Activated gamma-delta T cell treated with anti-CD3 and anti-CD28 coated beads, Interleukin-2, amount 50 U/mL, for 16 hours (primary cell): ENCODE measurements at regions not wholly inside any gene's neighbourhood (a gene's known extent, or its start where the extent isn't known, plus 50 kb on each side); places are given as distances from the start of the nearest gene placed in this dataset.
"Not testable (repeated sequence)": the region's sequence is repeated elsewhere in the genome, so short reads cannot be mapped to it uniquely, and the experiment has no call there.

Source experiments
- DNase-seq: peaks from one replicate; pipeline ENCODE4 v3.0.0-alpha.2; 2020; ENCODE audit warnings: low read depth

DNA sequence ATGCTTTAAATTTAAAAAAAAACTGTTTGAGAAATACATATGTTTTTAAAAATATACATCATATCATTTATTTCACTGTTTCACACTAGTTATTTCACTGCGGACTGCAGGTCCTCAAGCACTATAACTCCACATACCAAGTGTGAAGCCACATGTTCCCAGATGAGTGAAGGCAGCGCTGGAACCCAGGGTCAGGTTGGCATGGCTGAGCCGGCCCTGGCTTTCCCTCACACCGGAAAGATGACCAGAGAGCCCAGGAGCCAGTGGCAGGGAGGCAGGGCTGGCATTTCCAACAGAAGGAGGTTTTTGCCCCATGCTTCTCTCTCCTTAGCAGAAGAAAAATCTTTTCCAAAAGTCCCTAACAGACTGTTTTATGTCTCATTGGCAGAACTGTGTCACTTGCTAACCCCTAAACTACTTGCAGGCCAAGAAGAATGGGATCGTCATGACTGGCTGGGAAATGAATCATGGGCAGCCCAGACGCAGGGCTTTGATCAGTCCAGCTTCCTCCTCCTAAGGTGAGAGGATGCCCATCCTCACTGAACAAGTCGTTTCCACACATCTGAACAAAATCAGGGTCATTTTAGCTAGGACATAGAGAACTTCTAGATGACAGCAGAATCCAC, 287.6 kb upstream of the HNRNPA3 start:
- no peak for DNase-seq

DNA sequence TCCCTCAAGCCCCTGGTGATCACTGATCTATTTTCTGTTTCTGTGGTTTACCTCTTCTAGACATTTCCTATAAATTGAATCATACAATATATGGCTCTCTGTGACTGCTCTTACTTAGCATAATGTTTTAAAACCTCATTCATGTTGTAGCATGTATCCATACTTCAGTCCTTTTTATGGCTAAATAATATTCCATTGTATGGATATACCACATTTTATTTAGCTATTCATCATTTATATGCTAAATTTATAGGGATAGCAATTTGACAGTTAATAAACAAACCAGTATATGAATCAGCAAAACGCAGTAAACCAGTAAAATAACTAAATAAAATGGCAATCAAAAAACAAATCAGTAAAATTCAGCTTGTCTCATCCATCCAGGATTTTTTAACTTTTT, 286.1 kb upstream of the HNRNPA3 start:
- DNase-seq: no peak

DNA sequence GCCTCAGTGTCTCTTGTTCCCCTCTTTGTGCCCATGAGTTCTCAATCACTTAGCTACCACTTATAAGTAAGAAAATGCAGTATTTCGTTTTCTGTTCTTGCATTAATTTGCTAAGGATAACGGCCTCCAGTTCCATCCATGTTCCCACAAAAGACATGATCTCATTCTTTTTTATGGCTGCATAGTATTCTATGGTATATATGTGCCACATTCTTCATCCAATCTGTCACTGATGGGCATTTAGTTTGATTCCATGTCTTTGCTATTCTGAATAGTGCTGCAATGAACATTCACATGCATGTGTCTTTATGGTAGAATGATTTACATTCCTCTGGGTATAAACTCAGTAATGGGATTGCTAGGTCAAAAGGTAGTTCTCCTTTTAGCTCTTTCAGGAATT, 283.2 kb upstream of the HNRNPA3 start:
- DNase-seq: not testable (repeated sequence)

DNA sequence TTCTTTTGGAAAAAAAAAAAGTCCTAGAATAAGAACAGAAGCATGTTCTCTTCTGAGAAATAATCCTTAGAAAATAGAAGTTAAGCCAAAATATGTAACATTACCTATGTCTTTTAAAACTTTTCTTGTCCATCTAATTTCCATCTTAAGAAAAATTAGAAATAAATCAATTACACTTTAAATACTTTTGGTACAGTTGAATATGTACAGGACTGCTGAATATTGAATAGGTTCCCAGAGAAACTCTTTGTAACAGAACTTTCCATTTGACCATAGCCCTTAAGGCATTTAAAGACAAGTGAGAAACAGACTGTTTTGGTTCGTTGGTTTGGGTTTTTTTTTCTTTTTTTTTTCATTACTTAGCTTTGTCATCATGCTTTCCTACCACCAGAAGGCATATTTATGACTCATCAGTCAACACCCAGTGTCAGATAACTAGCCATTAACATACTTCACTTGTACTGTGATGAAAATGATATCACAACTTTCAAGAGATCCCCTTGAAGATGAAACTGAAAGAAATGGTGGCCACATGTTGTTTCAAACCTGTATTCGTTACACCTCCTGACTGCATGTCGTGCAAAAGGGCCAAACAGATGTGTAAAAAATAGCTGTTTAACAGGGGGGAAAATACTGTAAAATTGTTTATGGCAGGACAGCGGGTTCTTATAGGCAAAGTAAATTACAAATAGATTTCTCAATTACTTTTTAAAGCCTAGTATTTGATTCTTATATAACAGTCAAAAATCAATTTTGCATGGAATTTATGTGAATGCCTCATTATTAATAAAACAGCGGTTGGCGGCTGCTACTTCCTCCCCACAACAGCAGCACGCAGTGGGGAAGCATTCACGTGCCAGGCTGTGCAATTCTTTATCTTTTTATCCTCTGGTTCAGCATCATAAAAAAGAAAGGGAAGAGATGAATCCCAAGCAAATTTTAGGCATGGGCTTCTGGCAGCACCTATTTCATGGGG, 280.7 kb upstream of the HNRNPA3 start:
- DNase-seq: no peak

DNA sequence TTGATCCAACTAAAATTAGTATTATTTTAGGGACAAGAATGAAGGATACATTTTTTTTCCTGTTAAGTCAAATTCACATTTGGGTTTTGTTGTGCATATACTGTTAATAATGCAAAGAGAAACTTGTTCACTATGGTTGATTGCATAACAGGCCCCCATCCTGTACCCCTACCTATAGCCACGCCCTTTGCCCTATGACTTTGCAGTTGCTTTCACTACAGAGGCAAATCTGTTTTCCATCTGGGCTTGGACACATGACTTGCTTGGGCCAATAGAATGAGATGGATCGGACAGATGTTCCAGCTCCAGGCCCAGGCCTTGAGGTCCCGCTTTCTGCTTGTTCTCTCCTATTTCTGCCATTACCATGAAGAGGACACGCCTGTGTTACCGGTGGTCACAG, 278.5 kb upstream of the HNRNPA3 start:
- DNase-seq: no peak

DNA sequence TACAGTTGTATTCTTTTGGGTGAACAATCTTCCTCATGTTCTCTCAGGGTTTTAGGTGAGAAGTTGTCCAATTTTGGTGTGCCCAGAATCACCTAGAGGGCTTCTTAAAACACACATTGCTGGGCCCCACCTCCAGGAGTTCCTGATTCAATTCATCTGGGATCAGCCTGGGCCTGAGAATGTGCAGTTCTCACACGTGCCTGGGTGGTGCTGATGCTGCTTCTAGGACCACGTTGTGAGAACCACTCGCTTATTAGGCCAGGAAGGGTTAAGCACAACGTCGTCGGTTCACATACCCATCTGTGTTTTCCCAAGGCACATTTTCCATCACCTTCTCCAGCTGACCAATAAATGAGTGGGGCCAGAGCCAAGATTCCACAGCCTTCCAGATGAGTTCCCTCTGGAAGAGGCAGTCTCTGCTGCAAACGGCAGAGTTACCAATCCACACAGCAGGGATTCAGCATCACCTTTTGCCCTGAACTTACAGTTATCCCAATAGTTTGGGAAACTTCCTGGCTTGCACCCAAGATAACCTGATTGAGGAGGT, 277.7 kb upstream of the HNRNPA3 start:
- DNase-seq: no peak

DNA sequence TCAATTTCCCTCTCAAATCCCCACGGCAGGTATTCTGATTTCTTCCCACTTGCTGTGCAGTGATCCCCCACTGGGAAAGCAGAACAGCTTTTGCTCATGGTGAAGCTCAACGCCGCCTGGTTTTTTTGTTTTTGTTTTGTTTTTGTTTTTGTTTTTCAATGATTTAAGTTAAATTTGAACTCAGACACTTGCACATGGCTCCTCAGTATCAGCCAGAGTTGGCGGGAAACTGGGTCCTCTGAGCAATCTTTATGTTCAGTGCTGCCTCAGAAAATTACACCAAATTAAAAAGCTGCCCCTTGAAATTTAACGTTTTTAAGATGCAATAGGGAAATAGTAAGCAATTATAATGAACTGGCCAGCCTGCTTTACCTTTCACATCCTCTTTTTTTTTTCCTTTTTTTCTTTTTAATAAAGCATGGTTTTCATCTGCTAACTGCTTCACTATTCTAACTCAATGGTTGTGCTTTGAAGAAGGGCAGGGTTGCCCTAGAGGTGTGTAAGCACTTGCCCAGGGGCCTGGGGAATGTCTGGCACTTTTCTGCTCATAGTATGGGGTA, 277.0 kb upstream of the HNRNPA3 start:
- no peak for DNase-seq

DNA sequence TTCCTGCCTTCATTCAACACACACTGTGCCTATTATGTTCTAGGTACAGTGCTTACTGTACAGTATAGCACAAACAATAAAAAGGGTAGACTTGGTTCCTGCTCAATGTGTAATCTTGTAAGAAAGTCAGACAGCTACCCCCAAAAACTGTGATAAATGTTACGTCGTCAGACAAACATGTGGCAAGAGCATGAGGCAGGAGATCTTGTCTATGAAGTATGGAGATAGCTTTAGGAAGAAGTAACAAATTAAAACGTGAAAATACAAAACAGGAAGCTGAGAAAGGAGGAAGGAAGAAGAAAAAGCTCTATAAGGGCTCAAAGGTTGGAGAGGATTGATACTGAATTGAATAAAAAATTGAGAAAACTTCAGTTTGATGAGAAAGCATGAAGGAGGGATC, 276.2 kb upstream of the HNRNPA3 start:
- DNase-seq: no peak

DNA sequence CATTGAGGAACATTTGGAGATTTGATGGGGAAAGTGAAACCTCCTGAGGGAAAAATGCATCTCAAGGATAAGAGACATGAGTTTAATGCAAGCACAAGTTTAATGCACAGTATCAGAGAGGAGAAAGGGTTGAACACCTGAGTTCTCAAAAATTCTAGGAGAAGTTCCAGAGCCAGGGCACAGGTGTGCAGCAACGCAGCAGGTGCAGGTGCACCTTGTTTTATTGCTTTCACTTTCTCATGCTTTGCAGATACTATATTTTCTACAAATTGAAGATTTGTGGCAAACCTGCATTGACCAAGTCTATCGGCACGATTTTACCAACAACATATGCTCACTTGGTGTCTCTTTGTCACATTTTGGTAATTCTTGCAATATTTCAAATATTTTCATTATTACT, 267.6 kb upstream of the HNRNPA3 start:
- DNase-seq: no peak

DNA sequence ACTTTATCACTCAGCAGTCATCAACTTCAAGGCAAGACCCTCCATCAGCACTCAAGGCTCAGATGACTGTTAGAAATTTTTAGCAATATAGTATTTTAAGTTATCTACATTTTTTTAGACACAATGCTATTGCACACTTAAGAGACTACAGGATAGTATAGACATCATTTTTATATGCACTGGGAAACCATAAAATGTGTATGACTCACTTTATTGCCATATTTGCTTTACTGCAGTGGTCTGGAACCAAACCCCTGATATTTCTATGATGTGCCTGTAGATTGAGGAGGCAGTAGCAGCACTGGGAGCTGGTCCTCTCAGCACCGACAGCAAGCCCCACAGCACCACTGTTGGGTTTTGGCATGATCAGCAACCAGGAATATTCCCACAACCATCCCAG, 264.8 kb upstream of the HNRNPA3 start:
- DNase-seq: no peak

DNA sequence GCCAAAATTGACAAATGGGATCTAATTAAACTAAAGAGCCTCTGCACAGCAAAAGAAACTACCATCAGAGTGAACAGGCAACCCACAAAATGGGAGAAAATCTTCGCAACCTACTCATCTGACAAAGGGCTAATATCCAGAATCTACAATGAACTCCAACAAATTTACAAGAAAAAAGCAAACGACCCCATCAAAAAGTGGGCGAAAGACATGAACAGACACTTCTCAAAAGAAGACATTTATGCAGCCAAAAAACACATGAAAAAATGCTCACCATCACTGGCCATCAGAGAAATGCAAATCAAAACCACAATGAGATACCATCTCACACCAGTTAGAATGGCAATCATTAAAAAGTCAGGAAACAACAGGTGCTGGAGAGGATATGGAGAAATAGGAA, 261.4 kb upstream of the HNRNPA3 start:
- DNase-seq: not testable (repeated sequence)

DNA sequence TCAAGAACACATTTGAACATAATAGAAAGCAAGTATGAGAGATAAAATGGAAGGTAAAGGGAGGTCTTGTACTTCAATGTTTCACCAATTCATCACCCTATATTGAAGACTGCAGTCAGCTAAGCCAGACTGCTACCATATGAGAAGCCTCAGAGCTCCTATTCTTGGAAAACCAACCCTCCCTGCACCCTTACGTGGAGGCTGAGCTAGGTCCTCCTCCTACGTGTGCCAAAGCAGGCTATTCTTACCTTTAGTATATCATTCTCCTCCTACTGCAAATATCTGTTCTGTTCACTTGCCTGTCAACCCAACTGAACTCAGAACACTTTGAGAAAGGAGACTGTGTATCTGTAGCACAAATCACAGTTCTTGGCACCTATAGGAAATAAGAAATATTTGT, 255.8 kb upstream of the HNRNPA3 start:
- no peak for DNase-seq

DNA sequence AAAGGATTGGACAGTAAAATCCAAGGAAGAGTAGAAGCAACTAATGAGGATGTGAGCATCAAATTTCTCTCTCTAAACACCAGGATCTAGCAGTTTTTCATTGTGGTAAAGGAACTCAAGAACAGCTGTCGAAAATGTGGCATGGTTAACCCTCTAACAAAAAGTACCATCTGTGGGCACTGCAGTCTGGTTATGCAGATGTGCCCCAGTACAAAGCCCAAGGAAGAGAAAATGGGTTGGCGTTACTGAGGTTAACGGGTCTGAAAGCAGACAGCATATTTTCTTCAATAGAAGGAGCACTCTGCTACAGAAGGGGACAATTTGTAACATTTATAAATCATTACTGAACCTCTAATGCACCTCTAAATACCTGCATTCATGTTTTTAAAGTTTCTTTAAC, 253.0 kb upstream of the HNRNPA3 start:
- DNase-seq: no peak

DNA sequence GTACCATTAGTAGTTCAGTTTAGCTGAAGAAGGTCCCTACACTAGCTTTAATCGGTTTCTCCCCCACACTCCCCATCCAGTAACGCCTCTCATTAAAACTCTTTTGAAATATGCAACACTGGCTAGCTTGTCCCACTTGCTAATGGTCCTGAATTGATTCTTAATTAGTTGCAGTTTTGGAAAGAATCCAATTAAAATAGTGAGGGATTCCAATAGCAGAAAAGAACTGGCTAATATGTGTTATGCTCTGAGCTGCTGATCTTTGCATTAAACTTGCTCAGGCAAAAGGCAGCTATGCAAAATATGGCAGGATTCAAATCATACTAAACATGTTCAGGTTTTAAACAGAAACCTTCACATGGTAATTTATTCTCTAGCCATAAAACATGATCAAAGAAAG, 252.5 kb upstream of the HNRNPA3 start:
- DNase-seq: no peak

DNA sequence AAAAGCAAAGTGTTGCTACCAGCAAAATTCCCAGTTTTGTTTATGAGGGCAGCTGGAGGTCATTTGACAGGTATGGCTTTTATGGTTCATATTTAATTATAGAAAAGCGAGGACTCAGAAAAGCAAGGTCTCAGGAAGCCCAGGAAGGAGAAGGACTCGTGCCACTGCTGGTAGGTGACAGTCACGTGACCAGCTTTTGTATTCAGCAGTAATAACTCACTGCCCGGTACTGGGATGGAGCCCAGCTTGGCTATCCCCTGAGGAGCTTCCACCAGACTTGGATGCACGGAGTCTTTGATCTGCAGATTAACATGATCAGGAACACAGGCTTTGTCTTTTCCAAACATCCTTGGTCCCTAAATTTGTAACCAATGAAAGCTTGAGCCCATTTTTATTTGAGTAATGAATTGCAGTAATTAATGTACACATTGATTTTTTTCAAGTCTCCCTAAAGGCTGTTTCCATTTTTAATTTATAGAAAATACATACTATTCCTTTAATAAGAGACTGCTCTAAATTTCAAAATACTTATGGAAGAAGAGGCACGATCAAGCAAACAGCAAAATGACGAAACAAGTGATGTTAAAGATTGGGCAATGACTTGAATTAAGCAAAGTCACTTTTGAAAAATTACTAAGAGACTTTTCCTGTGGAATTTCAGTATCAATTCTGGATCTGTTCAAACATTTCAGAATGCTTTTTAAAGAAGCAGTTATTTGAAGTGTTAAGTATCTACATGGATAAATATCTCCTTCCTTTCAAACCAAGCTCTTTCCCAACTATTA, 251.7 kb upstream of the HNRNPA3 start:
- no peak for DNase-seq

DNA sequence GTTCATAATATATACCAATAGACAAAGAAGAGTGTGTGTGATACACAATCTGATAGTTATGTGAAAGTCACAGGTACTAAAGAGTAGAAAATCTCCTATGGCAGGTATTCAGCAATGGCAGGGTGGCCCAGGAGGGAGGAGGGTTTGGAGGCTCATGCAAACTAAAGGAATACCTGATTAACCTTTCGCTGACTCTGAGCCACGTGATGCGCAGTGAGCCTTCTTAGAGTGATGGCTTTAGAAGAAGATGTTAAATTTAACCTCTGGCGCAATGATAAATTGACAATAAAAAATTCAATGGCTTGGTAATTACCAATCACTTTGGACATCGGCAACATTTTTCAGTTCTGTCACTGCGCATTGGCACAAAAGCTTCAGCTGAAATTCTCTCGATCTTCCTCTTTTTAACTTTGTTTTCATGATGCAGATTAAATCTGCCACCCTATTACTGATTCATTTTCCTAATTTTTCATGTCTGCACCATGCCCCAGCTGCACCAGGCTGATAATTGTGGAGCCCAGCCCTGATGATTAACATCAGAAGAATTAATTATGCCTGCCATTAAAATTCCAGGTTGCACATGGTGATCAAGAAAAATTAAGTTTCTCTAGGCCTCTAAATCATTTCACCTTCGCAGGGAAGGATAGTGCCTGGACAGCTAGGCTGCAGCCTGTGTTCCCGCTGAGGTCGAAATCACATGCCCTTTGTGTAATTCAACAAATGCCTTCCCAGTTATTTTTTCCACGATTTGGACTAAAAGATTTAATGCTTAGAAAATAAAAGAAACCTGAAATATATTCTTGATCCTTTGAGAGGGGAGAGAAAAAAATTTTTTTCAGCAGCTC, 250.6 kb upstream of the HNRNPA3 start:
- no peak for DNase-seq

DNA sequence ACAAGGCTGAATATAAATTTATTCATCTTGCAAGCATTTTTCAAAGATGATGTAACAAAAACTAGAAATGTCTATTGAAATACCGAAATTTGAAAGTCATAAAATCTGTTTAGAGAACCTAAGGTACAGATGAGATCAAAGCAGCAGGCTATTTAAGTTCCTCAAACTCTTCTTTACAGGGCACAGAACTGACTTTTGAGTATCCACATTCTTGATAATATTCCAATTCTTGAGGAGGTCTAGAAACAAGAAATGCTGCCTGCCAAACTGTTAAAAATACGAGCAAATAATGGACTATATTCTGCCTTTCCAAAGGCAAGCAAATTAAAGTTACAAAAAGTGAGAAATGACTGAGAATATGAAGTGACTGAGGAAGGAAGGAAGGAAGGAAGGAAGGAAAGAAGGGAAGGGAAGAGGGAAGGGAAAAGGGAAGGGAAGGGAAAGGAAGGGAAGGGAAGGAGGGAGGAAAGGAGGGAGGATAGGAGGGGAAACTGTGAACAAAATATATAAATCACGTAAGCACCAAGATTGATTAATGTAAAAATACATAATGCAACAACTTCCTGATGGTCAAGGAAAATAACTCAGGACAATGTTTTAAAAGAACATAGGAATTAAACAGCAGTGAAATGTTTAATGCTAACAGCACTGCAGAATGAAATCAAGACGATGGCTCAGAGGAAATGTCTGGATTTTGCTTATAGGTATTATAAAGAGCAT, 248.9 kb upstream of the HNRNPA3 start:
- DNase-seq: no peak

DNA sequence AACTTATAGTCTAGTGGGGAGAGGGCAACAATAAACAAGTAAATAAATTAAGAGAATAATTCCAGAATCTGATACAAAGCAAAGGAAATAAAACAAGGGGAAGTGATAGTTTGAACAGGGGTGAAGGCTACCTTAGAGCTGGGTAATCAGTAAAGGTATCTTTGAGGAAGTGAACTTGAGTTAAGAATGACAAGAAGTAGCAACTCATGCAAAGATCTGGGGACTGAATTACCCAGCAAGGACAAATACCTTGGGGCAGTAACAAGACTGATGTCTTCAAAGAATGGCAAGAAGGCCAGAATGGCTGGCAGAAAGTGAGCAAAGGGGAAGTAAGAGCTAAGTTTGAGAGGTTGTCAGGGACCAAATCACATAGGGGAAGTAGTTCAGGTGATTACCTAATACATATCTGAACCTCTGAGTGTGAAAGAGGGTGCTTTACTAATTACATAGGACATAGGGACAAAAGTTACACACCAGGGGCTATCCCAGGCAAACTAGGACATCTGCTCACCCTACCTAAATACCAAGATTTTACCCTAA, 244.6 kb upstream of the HNRNPA3 start:
- DNase-seq: no peak

DNA sequence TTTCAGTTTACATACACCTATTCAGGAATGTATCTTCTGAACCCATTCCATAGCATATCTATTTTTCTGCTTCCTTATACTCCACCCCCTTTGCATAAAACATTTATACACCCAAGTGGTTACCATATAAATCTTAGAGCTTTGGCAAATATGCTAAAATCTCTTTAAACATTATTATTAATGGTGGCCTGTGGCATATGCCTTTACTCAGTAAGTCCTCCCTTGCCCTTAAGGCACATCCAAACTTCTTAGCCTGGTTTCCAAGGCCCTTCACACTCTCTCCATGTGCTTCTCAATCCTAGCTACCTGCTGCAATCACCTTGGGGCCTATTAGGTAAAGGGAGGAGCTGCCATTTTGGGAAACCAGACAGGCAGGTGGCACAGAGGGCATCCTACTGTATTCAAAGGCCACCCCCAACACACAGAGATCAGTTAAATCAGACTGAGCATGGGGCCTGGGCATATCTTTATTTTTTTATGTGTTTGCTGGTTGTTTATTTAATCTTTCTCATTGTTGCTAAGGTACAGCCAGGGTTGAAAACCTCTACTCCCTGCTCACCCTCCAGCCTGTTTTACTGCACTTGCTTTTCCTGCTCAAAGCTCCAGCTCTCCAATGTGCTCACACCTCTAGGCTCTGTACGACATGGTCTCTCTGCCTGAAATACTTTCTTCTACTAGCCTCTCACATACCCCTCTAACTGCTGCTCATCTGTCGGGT, 242.8 kb upstream of the HNRNPA3 start:
- DNase-seq: no peak
